Stimulated activated CD4-positive, alpha-beta T cell treated with anti-CD3 and anti-CD28 coated beads, Interleukin-4, amount 100 ng/mL, for 4 hours (primary cell): ENCODE measurements at regions not wholly inside any gene's neighbourhood (a gene's known extent, or its start where the extent isn't known, plus 50 kb on each side); places are given as distances from the start of the nearest gene placed in this dataset.
"Not testable (repeated sequence)": the region's sequence is repeated elsewhere in the genome, so short reads cannot be mapped to it uniquely, and the experiment has no call there.

ENCODE experiments used
- DNase-seq, 2 experiments: peaks; one replicate each; pipeline ENCODE4 v3.0.0-alpha.2; 2020

- no peak for DNase-seq
Measured at GRCh38 chr2:145573608-145574007, 1053.7 kb upstream of the ZEB2 start.

GRCh38 chr2:145572238-145572637 is 1052.3 kb upstream of the ZEB2 start:
- DNase-seq = no peak

- DNase-seq = no peak
Measured at GRCh38 chr2:145569108-145569507, 1049.2 kb upstream of the ZEB2 start.

GRCh38 chr2:145563741-145564615 is 1044.1 kb upstream of the ZEB2 start:
- no peak for DNase-seq

- no peak for DNase-seq
Measured at GRCh38 chr2:145561152-145561551, 1041.2 kb upstream of the ZEB2 start.

GRCh38 chr2:145558617-145559350 is 1038.9 kb upstream of the ZEB2 start:
- no peak for DNase-seq

- DNase-seq = no peak
Measured at GRCh38 chr2:145555360-145555759, 1035.4 kb upstream of the ZEB2 start.

- DNase-seq = no peak
Measured at GRCh38 chr2:145551686-145552085, 1031.8 kb upstream of the ZEB2 start.

- DNase-seq = no peak
Measured at GRCh38 chr2:145548479-145548878, 1028.6 kb upstream of the ZEB2 start.

GRCh38 chr2:145547620-145548019 is 1027.7 kb upstream of the ZEB2 start:
- no peak for DNase-seq

- DNase-seq = no peak
Measured at GRCh38 chr2:145546091-145546490, 1026.2 kb upstream of the ZEB2 start.

- no peak for DNase-seq
Measured at GRCh38 chr2:145543856-145544255, 1023.9 kb upstream of the ZEB2 start.

- no peak for DNase-seq
Measured at GRCh38 chr2:145543155-145543554, 1023.2 kb upstream of the ZEB2 start.

GRCh38 chr2:145541028-145541427 is 1021.1 kb upstream of the ZEB2 start:
- no peak for DNase-seq

GRCh38 chr2:145538661-145539350 is 1018.9 kb upstream of the ZEB2 start:
- no peak for DNase-seq

GRCh38 chr2:145530653-145531052 is 1010.7 kb upstream of the ZEB2 start:
- DNase-seq = no peak

GRCh38 chr2:145524836-145525235 is 1004.9 kb upstream of the ZEB2 start:
- no peak for DNase-seq

GRCh38 chr2:145524303-145524702 is 1004.4 kb upstream of the ZEB2 start:
- DNase-seq = no peak

- DNase-seq = not testable (repeated sequence)
Measured at GRCh38 chr2:145519254-145519653, 999.3 kb upstream of the ZEB2 start.

- no peak for DNase-seq
Measured at GRCh38 chr2:145511946-145512345, 992.0 kb upstream of the ZEB2 start.

- no peak for DNase-seq
Measured at GRCh38 chr2:145503511-145503910, 983.6 kb upstream of the ZEB2 start.

GRCh38 chr2:145501920-145502319 is 982.0 kb upstream of the ZEB2 start:
- DNase-seq = no peak

GRCh38 chr2:145495590-145495989 is 975.7 kb upstream of the ZEB2 start:
- DNase-seq = no peak

GRCh38 chr2:145494441-145494840 is 974.5 kb upstream of the ZEB2 start:
- no peak for DNase-seq
